ENCODE measurements at regions not wholly inside any gene's neighbourhood (a gene's known extent, or its start where the extent isn't known, plus 50 kb on each side); places are given as distances from the start of the nearest gene placed in this dataset.

GRCh38 chr17:71753070-71753469 lies 367.8 kb upstream of the SOX9 start:
- TF ChIP-seq CTCF (IDR thresholded peaks at IDR 0.05) (no peak), POLR2A (IDR thresholded peaks at IDR 0.05) (no peak)
